ENCODE measurements at regions not wholly inside any gene's neighbourhood (a gene's known extent, or its start where the extent isn't known, plus 50 kb on each side); places are given as distances from the start of the nearest gene placed in this dataset.
A peak's percentile ranks its signal among the peaks of the same experiment; 100 is the strongest.

- TF ChIP-seq IRF9 (tag; IDR thresholded peaks at IDR 0.05): no peak
- TF ChIP-seq, protein P1, sequence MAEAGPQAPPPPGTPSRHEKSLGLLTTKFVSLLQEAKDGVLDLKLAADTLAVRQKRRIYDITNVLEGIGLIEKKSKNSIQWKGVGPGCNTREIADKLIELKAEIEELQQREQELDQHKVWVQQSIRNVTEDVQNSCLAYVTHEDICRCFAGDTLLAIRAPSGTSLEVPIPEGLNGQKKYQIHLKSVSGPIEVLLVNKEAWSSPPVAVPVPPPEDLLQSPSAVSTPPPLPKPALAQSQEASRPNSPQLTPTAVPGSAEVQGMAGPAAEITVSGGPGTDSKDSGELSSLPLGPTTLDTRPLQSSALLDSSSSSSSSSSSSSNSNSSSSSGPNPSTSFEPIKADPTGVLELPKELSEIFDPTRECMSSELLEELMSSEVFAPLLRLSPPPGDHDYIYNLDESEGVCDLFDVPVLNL (CRISPR knock-in tag; IDR thresholded peaks at IDR 0.05; ENCODE audit: low read depth): no peak
- TF ChIP-seq TAF9B (IDR thresholded peaks at IDR 0.05; ENCODE audit: partially characterized antibody): no peak
Measured at GRCh38 chr13:74841651-74842050, 640.3 kb downstream of the TBC1D4 start (continued).

GRCh38 chr13:74841123-74841522 is 640.8 kb downstream of the TBC1D4 start:
- ATAC-seq (no peak), FAIRE-seq (no peak)

More at GRCh38 chr13:74841123-74841522, 640.8 kb downstream of the TBC1D4 start:
- BruUV-seq (replicated peaks): no TSS peak
- DNase-seq (ENCODE audit: extremely low read depth in 1 of 4, low spot score in 3 of 4): no peak
- H3K9me1 ChIP-seq (ENCODE audit: control insufficient read depth, insufficient read depth, low read length): no peaks in the 10 kb centered on the region
- no peak overlapping the region for H2AFZ ChIP-seq (ENCODE audit: low read depth, low read length)
- no peaks in the 10 kb centered on the region for H3K79me2 ChIP-seq (ENCODE audit: control insufficient read depth, insufficient read depth, low read length)
- intact Hi-C loops (cut with micrococcal nuclease) (no loop called here), in situ Hi-C loops (cut with MboI) (no loop called here)
- H3K27me3 ChIP-seq (ENCODE audit: control insufficient read depth in 2 of 2, insufficient read depth in 2 of 2, low read length in 2 of 2): no peaks in the 10 kb centered on the region
- POLR2A ChIA-PET: no interaction called here
- H3K4me1 ChIP-seq (replicated peaks in 1 of 2; ENCODE audit: control insufficient read depth in 2 of 2, insufficient read depth in 2 of 2, low read length in 2 of 2): no peaks in the 10 kb centered on the region
- no peak overlapping the region for H3K9ac ChIP-seq (ENCODE audit: insufficient read depth in 1 of 2, low read depth in 2 of 2, low read length in 2 of 2)
- H3K4me3 ChIP-seq: no peak overlapping the region
- H3K4me2 ChIP-seq (ENCODE audit: insufficient read depth, low read length): no peak overlapping the region
- H3K36me3 ChIP-seq (ENCODE audit: control insufficient read depth, insufficient read depth, low read length): no peaks in the 10 kb centered on the region
- TF ChIP-seq SREBF1 (IDR thresholded peaks at IDR 0.05; ENCODE audit: borderline replicate concordance, low read depth, low read length) (no peak), KLF13 (tag; IDR thresholded peaks at IDR 0.05; ENCODE audit: borderline replicate concordance, low read depth) (no peak), ATF7 (IDR thresholded peaks at IDR 0.05) (0 out of 2 replicates have a peak, but pooled peaks have one; percentile 21), XRCC5 (IDR thresholded peaks at IDR 0.05; ENCODE audit: low read depth, low read length) (no peak), ZNF146 (CRISPR knock-in tag; IDR thresholded peaks at IDR 0.05; ENCODE audit: unreplicated experiment) (no peak), ZNF143 (CRISPR knock-in tag; IDR thresholded peaks at IDR 0.05) (no peak), DNMT1 (IDR thresholded peaks at IDR 0.05) (no peak), RBM34 (IDR thresholded peaks at IDR 0.05; ENCODE audit: borderline replicate concordance, insufficient read depth, low read length) (no peak), CREM (IDR thresholded peaks at IDR 0.05; ENCODE audit: low read depth) (no peak)
- TF ChIP-seq, protein P2, sequence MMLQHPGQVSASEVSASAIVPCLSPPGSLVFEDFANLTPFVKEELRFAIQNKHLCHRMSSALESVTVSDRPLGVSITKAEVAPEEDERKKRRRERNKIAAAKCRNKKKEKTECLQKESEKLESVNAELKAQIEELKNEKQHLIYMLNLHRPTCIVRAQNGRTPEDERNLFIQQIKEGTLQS (IDR thresholded peaks at IDR 0.05): peak; percentile 29; the same call in 1 of the 2 replicates
- TF ChIP-seq, protein P2 (CRISPR knock-in tag; conservative IDR thresholded peaks at IDR 0.05): no peak
- TF ChIP-seq, protein P3, sequence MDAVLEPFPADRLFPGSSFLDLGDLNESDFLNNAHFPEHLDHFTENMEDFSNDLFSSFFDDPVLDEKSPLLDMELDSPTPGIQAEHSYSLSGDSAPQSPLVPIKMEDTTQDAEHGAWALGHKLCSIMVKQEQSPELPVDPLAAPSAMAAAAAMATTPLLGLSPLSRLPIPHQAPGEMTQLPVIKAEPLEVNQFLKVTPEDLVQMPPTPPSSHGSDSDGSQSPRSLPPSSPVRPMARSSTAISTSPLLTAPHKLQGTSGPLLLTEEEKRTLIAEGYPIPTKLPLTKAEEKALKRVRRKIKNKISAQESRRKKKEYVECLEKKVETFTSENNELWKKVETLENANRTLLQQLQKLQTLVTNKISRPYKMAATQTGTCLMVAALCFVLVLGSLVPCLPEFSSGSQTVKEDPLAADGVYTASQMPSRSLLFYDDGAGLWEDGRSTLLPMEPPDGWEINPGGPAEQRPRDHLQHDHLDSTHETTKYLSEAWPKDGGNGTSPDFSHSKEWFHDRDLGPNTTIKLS (IDR thresholded peaks at IDR 0.05; ENCODE audit: borderline replicate concordance, low read depth): no peak
- H3K9me3 ChIP-seq (replicated peaks; ENCODE audit: control insufficient read depth, insufficient read depth, low read depth, low read length): no peaks in the 10 kb centered on the region
- 17% methylated on average over 2 of the region's 2 CpGs for WGBS (ENCODE audit: insufficient coverage, low coverage, missing lambda C conversion rate)
- CTCF ChIA-PET (ENCODE audit: low intra/inter-chr PET ratio): no interaction called here
- H3K27ac ChIP-seq (ENCODE audit: extremely low read depth, low read depth, low read length): no peak overlapping the region
- H4K20me1 ChIP-seq (replicated peaks; ENCODE audit: control insufficient read depth, insufficient read depth, low read length): no peaks in the 10 kb centered on the region

All from K562 (cell line).